ENCODE measurements at regions not wholly inside any gene's neighbourhood (a gene's known extent, or its start where the extent isn't known, plus 50 kb on each side); places are given as distances from the start of the nearest gene placed in this dataset.

DNA sequence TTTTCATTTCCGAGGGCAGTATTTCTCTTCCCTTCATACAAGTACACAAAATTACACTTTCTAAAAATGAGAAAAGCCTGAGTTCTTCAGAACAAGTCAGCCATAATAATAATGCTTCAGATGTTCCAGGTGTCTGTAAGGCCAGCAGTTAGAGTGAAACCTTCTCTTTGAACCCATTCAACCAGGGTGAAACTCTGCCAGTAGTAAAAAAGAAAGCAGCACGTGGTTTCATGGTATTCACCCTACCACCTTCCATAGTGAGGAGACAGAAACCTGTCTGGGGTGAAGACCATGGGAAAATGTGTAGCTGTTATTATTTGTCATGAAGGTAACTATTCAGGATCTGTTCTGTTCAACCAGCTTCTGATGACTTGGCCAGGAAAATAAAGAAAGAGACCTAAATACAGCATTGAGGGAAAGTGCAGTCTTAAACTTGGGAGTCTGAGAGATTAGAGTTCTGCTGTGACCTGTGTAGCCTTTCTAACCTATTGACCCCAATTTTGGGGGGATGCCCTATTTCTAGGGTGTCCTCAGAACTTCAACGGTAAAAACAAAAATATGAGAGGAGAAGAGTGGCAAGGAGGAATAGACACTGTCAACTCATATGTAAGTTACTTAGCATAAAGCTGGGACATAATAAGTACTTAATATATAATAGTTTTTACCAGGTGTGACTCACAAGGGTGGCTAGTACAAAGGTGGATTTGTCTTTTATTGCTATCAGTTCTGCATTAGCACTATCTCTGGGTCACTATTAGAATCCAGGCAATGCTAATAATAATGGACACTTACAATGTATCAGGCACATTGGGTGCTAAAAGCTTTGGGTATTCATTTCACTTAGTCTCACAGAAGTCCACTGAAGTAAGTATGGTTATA is 70.0 kb upstream of the TNFSF4 start:
- TF ChIP-seq, protein P1, sequence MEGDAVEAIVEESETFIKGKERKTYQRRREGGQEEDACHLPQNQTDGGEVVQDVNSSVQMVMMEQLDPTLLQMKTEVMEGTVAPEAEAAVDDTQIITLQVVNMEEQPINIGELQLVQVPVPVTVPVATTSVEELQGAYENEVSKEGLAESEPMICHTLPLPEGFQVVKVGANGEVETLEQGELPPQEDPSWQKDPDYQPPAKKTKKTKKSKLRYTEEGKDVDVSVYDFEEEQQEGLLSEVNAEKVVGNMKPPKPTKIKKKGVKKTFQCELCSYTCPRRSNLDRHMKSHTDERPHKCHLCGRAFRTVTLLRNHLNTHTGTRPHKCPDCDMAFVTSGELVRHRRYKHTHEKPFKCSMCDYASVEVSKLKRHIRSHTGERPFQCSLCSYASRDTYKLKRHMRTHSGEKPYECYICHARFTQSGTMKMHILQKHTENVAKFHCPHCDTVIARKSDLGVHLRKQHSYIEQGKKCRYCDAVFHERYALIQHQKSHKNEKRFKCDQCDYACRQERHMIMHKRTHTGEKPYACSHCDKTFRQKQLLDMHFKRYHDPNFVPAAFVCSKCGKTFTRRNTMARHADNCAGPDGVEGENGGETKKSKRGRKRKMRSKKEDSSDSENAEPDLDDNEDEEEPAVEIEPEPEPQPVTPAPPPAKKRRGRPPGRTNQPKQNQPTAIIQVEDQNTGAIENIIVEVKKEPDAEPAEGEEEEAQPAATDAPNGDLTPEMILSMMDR (IDR thresholded peaks at IDR 0.05; ENCODE audit: low read depth, low read length): no peak
- no peak for TF ChIP-seq EZH2phosphoT487 (IDR thresholded peaks at IDR 0.05; ENCODE audit: low read depth)
